ENCODE measurements at regions not wholly inside any gene's neighbourhood (a gene's known extent, or its start where the extent isn't known, plus 50 kb on each side); places are given as distances from the start of the nearest gene placed in this dataset.
A peak's percentile ranks its signal among the peaks of the same experiment; 100 is the strongest.

DNA sequence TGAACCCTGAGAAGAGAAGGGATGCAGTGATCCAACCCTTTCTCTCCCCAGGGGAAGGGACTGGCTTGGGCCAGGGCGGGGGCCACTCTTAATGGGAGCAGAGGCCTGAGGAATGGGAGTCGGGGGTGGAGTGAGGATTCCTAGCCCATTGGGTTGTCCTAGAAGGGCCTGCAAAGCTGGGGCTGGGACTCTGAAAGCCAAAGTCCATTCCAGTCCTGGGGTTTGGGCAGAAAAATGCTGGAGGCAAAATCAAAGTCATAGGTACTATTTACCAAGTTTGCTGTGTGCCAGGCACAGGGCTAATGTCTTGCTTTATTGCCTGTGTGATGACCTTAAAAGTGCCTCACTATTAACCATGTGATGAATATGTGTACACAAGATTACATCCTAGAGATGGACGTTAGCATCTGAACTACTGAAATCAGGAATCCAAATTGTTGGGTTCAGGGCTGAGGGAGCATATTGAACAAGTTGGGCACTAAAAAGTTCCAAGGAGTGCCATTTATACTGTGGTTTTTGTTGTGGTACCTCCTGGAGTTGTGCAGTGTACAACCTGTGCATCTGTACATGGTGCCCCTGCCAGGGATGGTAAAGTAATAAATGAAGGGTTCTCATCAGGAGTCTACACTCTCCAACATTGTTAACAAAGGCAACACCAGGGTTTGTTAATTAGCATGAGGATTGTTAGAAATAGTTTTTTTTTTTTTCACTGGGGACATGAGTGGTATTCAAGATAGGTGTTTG is 84.4 kb upstream of the NKD1 start:
- 78 to 87% methylated on average over 3 of the region's 3 CpGs for WGBS, 2 donors
- TF ChIP-seq, protein P1, sequence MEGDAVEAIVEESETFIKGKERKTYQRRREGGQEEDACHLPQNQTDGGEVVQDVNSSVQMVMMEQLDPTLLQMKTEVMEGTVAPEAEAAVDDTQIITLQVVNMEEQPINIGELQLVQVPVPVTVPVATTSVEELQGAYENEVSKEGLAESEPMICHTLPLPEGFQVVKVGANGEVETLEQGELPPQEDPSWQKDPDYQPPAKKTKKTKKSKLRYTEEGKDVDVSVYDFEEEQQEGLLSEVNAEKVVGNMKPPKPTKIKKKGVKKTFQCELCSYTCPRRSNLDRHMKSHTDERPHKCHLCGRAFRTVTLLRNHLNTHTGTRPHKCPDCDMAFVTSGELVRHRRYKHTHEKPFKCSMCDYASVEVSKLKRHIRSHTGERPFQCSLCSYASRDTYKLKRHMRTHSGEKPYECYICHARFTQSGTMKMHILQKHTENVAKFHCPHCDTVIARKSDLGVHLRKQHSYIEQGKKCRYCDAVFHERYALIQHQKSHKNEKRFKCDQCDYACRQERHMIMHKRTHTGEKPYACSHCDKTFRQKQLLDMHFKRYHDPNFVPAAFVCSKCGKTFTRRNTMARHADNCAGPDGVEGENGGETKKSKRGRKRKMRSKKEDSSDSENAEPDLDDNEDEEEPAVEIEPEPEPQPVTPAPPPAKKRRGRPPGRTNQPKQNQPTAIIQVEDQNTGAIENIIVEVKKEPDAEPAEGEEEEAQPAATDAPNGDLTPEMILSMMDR (IDR thresholded peaks at IDR 0.05) = no peak
- TF ChIP-seq POLR2AphosphoS5 (IDR thresholded peaks at IDR 0.05) (no peak), POLR2A (IDR thresholded peaks at IDR 0.05) (no peak), EP300 (IDR thresholded peaks at IDR 0.05) (no peak)
- peaks cover 0 to 14% (median 7%) of the 10 kb centered on the region in 4 donors for H3K27me3 ChIP-seq

DNA sequence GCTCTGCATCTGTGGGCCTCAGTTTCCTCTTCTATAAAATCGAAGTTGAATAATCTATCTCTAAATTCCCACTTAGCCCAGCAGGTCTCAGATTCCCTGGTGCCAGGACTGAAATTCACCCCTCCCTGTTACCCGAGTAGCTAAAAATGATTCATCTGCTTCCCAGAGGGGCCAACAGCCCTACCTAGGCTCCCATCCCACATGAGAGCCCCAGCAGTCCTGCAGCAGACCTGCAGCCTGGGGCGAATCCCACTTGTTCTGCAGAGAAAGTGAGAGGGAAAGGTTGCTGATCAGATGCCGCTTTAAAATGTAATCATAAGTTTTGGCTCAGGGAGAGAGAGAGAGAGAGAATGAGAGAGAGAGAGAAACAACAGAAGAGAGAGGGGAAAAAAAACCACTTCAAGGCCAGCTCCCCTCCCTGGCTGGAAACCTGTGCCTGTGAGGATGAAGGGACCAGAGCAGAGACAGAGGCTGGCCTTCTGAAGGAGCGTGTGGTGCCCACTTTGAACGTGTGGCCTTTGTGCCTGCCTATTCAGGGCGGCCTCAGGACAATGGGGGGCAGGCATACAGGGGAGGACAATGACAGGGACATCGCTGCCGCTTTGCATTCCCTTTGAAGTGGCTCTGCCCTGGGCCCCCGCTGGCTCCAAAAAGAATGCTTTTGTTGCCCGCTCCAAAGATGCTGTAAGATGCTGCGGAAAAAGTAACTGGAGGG is 85.2 kb upstream of the NKD1 start:
- WGBS, 2 donors = 72 to 74% methylated on average over 12 of the region's 12 CpGs
- H3K9me3 ChIP-seq = no peaks in the 10 kb centered on the region
- DNase-seq (peak in 1 of 2 donors; percentile 10), ATAC-seq (ENCODE audit: low FRiP score in 2 of 2) (no peak)
- TF ChIP-seq EP300 (IDR thresholded peaks at IDR 0.05) = no peak
- no peak overlapping the region for H3K4me3 ChIP-seq
- peaks cover 3 to 17% (median 7%) of the 10 kb centered on the region in 4 donors for H3K4me1 ChIP-seq
- H3K36me3 ChIP-seq = no peaks in the 10 kb centered on the region
- no peak overlapping the region for H3K27ac ChIP-seq
- H3K27me3 ChIP-seq = peaks cover 0 to 6% (median 3%) of the 10 kb centered on the region in 4 donors

More for the DNA sequence above, 84.4 kb upstream of the NKD1 start:
- H3K9me3 ChIP-seq = no peaks in the 10 kb centered on the region
- no peak overlapping the region for H3K4me3 ChIP-seq
- DNase-seq (peak in 1 of 2 donors; percentile 8), ATAC-seq (ENCODE audit: low FRiP score in 2 of 2) (no peak)
- peaks cover 8 to 19% (median 14%) of the 10 kb centered on the region in 4 donors for H3K4me1 ChIP-seq
- H3K27ac ChIP-seq = no peak overlapping the region
- H3K36me3 ChIP-seq = no peaks in the 10 kb centered on the region

DNA sequence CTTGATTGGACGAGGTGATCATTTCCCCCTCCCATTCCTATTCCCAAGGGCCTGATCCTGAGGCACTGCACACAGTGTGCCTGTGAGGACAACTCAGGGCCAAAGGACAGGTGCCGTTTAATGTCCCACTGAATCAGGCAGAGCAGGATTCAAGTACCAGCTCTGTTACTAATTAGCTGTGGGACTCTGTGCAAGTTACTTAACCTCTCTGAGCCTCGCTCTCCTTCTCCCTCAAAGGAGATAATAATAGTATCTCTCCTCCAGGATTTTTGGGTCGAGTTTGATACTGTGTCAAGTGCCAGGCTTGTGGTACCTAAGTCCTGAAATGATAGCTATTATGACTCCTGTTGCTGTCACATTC is 86.8 kb upstream of the NKD1 start:
- Histone ChIP-seq H3K27ac (no peak overlapping the region), H3K4me1 (peaks cover 0 to 14% (median 4%) of the 10 kb centered on the region in 4 donors), H3K4me3 (no peak overlapping the region), H3K36me3 (no peaks in the 10 kb centered on the region), H3K27me3 (peaks cover 0 to 3% (median 0%) of the 10 kb centered on the region in 4 donors), H3K9me3 (no peaks in the 10 kb centered on the region)
- ATAC-seq (ENCODE audit: low FRiP score in 2 of 2) (no peak), DNase-seq (no peak)
- no peak for TF ChIP-seq POLR2A (IDR thresholded peaks at IDR 0.05)
- TF ChIP-seq, protein P1 (IDR thresholded peaks at IDR 0.05) = no peak
- TF ChIP-seq EP300 (IDR thresholded peaks at IDR 0.05) = no peak
- TF ChIP-seq POLR2AphosphoS5 (IDR thresholded peaks at IDR 0.05) = no peak
- WGBS, 2 donors = 76 to 84% methylated on average over 4 of the region's 4 CpGs

DNA sequence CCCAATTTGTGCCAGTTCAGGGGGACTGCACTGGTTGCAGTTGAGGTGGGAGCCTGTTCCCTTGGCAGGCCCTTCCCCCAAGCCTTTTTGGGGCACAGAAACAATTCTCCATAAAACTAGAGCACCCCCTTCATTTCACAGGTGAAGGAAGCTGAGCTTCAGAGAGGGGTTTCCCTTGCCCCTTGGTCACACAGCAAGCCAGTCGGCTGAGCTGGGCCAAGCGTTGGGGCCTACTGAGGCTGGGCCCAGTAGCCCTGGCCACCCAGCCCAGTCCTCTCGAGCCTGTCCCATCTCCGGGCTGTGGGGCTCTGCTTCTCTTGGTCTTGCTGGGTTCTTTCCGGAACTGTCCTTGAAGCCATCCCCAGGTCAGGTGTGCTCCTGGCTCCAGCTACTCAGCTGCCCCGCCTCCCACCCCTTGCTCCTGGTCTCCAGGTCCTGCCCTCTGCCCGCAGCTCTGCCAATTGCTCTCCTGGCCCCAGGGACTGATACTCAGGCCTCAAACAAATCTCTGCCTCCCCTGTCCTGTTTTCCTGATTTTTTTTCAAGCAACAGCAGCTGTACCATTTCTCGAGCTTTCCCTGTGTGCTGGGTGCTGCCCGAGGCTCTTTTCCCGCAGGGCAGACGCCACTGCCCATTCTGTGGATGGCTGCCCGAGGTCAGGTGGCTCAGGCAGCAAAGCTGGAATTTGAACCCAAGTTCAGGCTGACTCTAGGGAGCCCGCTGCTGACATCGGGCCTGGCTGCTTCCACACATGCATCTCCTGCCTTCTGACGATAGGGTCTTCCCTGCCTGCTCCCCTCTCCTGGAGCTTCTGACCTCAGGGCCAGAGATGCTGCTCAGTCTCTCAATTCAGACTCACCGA is 87.4 kb upstream of the NKD1 start:
- H3K4me3 ChIP-seq = no peak overlapping the region
- TF ChIP-seq POLR2AphosphoS5 (IDR thresholded peaks at IDR 0.05) (no peak), POLR2A (IDR thresholded peaks at IDR 0.05) (no peak)
- TF ChIP-seq, protein P1 (IDR thresholded peaks at IDR 0.05) = no peak
- ATAC-seq (ENCODE audit: low FRiP score in 2 of 2) = no peak
- no peaks in the 10 kb centered on the region for H3K36me3 ChIP-seq
- no peaks in the 10 kb centered on the region for H3K9me3 ChIP-seq
- 86 to 91% methylated on average over 14 to 16 of the region's 16 CpGs for WGBS, 2 donors
- H3K27ac ChIP-seq = no peak overlapping the region
- H3K4me1 ChIP-seq = peaks cover 0 to 14% (median 4%) of the 10 kb centered on the region in 4 donors
- peaks cover 0 to 3% (median 0%) of the 10 kb centered on the region in 4 donors for H3K27me3 ChIP-seq
- DNase-seq = peak in 1 of 2 donors; percentile 42

Measured in upper lobe of left lung (tissue), 6 donors.